ENCODE measurements at regions not wholly inside any gene's neighbourhood (a gene's known extent, or its start where the extent isn't known, plus 50 kb on each side); places are given as distances from the start of the nearest gene placed in this dataset.

DNA sequence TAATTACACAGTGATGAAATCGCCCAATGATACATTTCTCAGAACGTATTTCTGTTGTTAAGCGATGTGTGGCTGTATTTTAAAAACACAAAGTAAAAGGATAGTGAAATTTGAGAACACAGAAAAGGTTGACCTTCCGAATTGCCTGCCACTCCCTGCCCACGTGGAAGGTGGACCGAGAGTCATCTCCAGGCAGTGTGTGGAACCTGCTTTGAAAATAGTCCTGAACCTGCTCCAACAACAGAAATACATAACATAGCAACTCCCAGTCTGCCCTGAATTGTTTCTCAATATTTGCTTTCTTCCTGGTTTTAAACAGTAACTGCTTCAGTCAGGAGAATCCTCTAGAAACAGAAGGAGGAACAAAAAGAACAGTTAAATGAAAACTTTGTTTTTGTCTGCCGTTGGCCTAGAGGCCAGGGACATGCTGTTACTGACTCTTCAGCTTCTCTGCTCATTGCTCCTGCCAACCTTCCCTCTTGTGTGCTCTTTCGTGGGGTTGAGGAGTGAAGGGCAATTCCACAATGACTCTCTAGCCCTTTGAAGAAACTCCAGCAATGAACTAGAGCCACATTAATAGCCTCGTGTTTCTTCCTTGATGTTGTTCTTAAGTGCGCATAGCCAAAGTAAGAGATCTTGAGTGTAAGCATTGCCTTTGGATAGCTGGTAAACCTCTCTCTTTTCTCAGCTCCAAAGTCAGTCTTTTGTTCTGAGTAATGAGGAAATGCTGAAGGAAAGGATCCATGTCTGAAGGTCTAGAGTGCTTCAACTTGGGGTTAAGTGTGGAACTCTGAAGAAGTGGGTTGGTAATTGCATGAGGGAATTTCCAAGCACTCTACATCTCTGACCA is 452.5 kb upstream of the CCL2 start:
- Histone ChIP-seq H3K27me3 (no peaks in the 10 kb centered on the region), H3K4me1 (no peaks in the 10 kb centered on the region), H3K9me3 (no peaks in the 10 kb centered on the region), H3K36me3 (no peaks in the 10 kb centered on the region), H3K27ac (peak overlapping the region in 2 of 4 donors; percentile 31 to 63), H3K4me3 (no peak overlapping the region)
- WGBS, 2 donors = 70 to 72% methylated on average over 10 of the region's 10 CpGs
- DNase-seq (ENCODE audit: low spot score in 2 of 2) = no peak
- TF ChIP-seq CTCF (IDR thresholded peaks at IDR 0.05) = no peak
- no peak for TF ChIP-seq POLR2A (IDR thresholded peaks at IDR 0.05)
- no peak for TF ChIP-seq EP300 (IDR thresholded peaks at IDR 0.05)

DNA sequence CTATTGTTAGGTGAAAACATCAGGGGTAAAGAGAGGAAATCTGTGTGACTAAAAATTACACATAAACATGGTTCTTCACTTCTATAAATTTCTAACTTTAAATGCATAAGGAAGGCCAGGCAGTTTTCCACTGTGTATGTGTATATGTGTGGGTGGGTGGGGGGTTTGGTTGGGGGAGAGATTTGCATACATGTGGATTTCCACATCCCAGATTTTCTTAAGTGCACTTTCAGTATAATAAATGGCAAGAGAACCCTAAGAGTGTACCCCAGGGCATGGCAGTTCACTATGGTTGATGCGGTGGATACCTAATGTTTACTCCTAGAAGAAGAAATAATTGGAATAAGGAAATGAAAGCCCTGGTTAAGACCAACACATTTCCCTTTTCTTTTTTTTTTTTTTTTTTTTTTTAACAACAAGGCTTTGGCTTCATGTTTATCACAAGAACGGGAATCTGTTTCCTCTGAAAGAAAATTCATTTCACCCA is 451.8 kb upstream of the CCL2 start:
- no peaks in the 10 kb centered on the region for H3K36me3 ChIP-seq
- H3K27me3 ChIP-seq = no peaks in the 10 kb centered on the region
- TF ChIP-seq CTCF (IDR thresholded peaks at IDR 0.05) (no peak), POLR2A (IDR thresholded peaks at IDR 0.05) (no peak), EP300 (IDR thresholded peaks at IDR 0.05) (no peak)
- peak overlapping the region in 2 of 4 donors; percentile 11 to 63 for H3K27ac ChIP-seq
- WGBS, 2 donors = 62 to 79% methylated on average over 2 of the region's 2 CpGs
- H3K4me1 ChIP-seq = no peaks in the 10 kb centered on the region
- H3K9me3 ChIP-seq = no peaks in the 10 kb centered on the region
- H3K4me3 ChIP-seq = no peak overlapping the region
- DNase-seq (ENCODE audit: low spot score in 2 of 2) = no peak

DNA sequence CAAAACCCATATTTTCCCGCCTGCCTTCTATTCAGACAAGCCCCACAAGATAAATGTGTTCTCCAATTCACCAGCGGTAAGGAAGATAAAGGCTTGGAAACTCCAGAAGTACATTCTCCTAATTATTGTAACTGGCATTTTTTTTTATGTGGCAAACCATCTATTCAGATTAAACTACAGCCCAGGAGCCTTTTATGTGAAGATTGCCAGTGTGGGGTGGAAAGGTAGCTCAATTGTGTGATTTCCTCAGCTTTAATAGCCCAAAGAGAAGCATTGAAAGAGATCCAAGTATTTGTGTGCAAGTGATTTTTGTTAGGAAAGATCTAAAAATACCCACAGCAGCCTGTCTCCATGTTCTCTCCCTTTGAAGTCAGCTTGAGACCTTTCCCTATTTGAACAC is 451.4 kb upstream of the CCL2 start:
- H3K27me3 ChIP-seq = no peaks in the 10 kb centered on the region
- H3K27ac ChIP-seq = no peak overlapping the region
- H3K4me3 ChIP-seq = no peak overlapping the region
- no peak for DNase-seq (ENCODE audit: low spot score in 2 of 2)
- no peaks in the 10 kb centered on the region for H3K4me1 ChIP-seq
- WGBS, 2 donors = 64 to 74% methylated on average over 2 of the region's 2 CpGs
- no peaks in the 10 kb centered on the region for H3K36me3 ChIP-seq
- no peaks in the 10 kb centered on the region for H3K9me3 ChIP-seq
- no peak for TF ChIP-seq CTCF (IDR thresholded peaks at IDR 0.05)
- no peak for TF ChIP-seq EP300 (IDR thresholded peaks at IDR 0.05)
- TF ChIP-seq POLR2A (IDR thresholded peaks at IDR 0.05) = no peak

GRCh38 chr17:33804401-33804800 is 450.7 kb upstream of the CCL2 start:
- Histone ChIP-seq H3K4me3 (no peak overlapping the region), H3K36me3 (no peaks in the 10 kb centered on the region), H3K4me1 (no peaks in the 10 kb centered on the region), H3K27me3 (no peaks in the 10 kb centered on the region), H3K9me3 (no peaks in the 10 kb centered on the region), H3K27ac (no peak overlapping the region)
- TF ChIP-seq EP300 (IDR thresholded peaks at IDR 0.05) (no peak), POLR2A (IDR thresholded peaks at IDR 0.05) (no peak), CTCF (IDR thresholded peaks at IDR 0.05) (no peak)
- no peak for DNase-seq (ENCODE audit: low spot score in 2 of 2)
- WGBS, 2 donors = 74 to 78% methylated on average over 4 of the region's 4 CpGs

GRCh38 chr17:33806631-33807030 is 448.5 kb upstream of the CCL2 start:
- Histone ChIP-seq H3K27me3 (no peaks in the 10 kb centered on the region), H3K4me3 (no peak overlapping the region), H3K9me3 (no peaks in the 10 kb centered on the region), H3K27ac (no peak overlapping the region), H3K36me3 (no peaks in the 10 kb centered on the region), H3K4me1 (no peaks in the 10 kb centered on the region)
- DNase-seq (ENCODE audit: low spot score in 2 of 2) = no peak
- TF ChIP-seq POLR2A (IDR thresholded peaks at IDR 0.05) (no peak), CTCF (IDR thresholded peaks at IDR 0.05) (no peak), EP300 (IDR thresholded peaks at IDR 0.05) (no peak)
